ENCODE measurements at regions not wholly inside any gene's neighbourhood (a gene's known extent, or its start where the extent isn't known, plus 50 kb on each side); places are given as distances from the start of the nearest gene placed in this dataset.

GRCh38 chr20:50297498-50298376 is 107.1 kb downstream of the CEBPB start:
- no peak for DNase-seq (ENCODE audit: low read depth in 4 of 4, low spot score in 2 of 4)

DNA sequence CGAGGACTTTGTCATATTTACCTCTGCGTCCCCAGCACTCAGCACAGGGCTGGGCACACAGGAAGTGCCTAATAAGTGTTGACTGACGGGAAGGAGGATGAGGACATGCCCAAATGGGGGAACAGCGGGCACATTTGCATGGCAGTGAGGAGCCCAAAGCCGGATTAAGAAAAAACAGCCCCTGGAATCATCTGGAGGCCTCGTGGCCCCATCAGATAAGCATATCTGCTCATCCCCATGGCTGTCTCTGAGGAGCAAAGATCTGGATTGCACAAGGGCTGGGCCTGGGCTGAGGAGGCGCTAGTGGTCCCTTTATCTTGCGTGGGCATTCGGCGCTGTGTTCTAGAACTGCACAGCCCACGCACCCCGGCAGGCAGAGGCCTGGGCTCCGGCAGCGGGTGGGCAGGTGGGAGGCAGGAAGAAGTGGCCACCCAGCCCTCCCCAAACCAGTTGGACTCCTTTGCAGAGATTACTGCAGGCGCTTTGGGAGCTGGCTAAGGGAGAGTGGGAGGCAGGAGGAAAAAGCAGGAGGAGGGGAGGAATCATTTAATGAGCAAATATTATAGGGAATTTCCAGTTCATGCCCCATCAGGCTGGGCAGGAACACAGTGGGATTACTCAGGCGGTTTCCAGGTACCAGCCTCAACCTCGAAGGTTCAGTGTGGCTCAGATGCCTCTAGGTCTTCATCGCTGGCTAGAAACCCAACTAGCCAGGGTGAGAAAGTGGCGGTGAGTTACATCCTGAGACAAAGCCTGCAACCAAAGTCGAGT is 108.1 kb downstream of the CEBPB start:
- no peak for DNase-seq (ENCODE audit: low read depth in 4 of 4, low spot score in 2 of 4)

DNA sequence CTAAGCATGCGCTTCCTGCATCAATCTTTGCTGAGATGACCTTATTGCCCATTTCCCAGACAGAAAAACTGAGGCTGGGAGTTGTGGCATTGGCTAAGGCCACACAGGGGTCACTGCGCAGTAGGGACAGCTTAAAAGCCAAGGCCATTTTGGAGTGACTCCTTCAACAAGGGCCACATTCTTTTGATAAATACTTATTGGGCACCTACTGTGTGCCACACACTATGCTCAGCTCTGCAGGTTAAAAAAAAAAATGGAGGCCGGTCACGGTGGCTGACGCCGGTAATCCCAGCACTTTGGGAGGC is 108.6 kb downstream of the CEBPB start:
- no peak for DNase-seq (ENCODE audit: low read depth in 4 of 4, low spot score in 2 of 4)

DNA sequence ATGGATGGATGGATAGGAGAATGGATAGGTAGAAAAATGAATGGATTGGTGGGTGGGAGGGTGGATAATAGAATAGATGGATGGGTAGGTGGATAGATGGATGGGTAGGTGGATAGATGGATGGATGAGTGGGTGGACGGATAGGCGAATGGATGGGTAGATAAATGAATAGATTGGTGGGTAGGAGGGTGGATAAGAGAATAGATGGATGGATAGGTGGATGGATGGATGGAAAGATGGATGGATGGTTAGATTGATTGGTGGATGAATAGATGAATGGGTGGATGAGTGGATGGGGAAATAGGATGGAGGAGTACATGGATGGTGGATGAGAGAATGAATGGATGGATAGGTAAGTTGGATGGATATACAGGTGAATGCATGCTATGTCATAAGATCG is 110.5 kb downstream of the CEBPB start:
- no peak for DNase-seq (ENCODE audit: low read depth in 4 of 4, low spot score in 2 of 4)

GRCh38 chr20:50301712-50302111 is 111.1 kb downstream of the CEBPB start:
- DNase-seq (ENCODE audit: low read depth in 4 of 4, low spot score in 2 of 4) = no peak

DNA sequence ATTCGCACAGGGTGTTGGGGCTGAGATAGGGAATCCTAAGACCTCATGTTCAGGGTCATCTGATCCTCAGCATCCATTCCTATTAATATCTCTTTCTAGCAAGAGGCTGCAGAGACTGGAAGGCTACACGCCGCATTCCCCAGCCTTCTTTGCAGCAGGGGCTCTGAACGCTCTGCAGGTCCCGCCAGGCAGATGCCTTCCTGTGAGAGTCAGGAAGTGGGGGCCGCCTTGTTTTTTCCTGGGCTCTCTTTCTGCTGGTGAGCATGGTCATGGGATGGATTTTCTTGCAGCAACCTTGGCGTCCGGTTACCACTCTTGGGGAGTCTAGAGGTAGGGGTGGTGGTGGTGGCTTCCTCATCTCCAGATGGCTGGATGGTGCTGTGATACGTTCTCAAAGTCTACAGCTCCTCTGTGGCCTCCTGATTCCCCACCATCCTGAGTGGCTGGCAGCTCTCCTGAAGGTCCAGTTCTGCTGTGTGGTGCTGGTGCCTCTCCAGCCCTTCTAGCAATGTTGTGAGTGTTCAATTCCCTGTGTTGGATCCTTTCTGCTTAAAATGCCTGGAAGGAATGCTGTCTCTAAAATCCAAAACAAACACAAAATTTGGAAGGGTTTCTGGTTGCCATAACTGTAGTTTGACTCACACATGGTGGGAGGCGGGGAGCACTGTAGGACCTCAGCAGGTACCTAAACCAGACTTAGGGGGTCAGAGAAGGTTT is 111.9 kb downstream of the CEBPB start:
- DNase-seq (ENCODE audit: low read depth in 4 of 4, low spot score in 2 of 4) = no peak

- peak in 2 of 4 donors; percentile 37 to 48 for DNase-seq (ENCODE audit: low read depth in 4 of 4, low spot score in 2 of 4)
Measured at GRCh38 chr20:50303573-50304500, 113.2 kb downstream of the CEBPB start.

DNA sequence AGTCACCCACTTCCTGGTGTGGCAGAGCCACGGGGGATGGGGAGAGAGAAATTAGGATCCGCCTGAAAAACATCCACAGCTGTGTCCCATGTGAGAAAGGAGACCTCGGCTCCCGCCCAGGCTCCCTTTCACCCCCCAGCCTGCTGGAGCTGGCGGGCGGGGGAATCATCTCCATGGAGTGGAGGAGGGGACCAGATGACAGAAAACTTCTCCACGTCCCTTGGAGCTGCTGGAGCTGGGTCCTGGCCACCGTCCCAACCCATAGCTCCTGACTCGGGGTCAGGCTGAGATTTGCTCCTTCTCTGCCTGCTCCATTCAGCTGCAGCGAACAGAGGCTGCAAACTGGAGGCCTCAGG is 113.8 kb downstream of the CEBPB start:
- peak in 1 of 4 donors; percentile 61 for DNase-seq (ENCODE audit: low read depth in 4 of 4, low spot score in 2 of 4)

- no peak for DNase-seq (ENCODE audit: low read depth in 4 of 4, low spot score in 2 of 4)
Measured at GRCh38 chr20:50304923-50305635, 114.4 kb downstream of the CEBPB start.

DNA sequence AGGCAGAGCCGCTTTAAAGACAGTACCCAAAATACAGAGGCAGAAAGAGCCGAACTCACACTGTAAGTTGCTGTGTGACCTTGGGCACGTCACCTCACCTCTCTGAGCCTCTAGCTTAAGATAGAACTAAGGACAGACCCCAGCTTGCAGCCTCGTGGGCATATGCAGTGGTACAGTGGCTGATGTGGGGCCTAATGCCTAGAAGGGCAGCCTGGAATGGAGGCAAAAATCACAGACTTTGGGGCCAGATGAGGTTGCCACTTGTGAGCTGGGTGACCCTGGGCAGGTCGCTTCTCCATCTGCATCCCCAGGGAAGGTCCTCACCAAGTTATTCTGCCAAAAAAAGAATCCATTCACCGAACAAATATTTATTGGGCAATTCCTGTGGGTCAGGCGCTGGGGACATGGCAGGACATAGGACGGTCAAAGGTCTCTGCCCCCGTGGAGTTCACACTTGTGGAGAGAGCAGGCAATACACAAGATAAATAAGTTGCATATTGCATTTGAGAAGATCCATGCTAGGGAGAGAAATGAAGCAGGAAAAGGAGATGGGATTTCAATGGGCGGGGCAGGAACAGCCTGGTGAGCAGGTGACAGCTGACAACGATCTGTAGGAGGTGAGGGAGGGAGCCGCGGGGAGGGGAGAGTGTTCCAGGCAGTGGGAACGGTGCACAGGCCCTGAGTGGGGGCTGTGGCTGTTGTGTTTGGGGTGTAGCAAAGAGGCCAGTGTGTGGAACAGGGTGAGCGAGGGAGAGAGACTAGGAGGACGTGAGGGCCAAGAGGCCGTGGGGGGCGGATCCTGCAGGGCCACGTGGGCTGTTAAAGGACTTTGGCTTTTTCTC is 115.2 kb downstream of the CEBPB start:
- no peak for DNase-seq (ENCODE audit: low read depth in 4 of 4, low spot score in 2 of 4)

- no peak for DNase-seq (ENCODE audit: low read depth in 4 of 4, low spot score in 2 of 4)
Measured at GRCh38 chr20:50306478-50307423, 116.1 kb downstream of the CEBPB start.

DNA sequence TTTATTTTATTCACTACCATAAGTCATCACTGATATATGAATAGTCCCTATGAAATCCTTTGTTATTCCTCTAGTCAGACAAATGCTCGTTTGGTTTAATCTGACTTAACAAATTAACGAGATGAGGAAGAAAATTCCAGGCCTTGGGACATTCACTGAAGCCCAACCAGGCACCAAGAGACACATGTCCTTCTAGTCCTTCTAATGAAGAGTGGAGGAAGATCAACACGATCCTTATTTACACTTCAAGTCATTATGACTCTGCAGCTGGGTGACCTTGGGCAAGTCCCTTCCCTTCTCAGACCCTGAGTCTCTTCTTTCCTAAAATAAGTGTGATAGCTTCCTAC is 117.5 kb downstream of the CEBPB start:
- no peak for DNase-seq (ENCODE audit: low read depth in 4 of 4, low spot score in 2 of 4)

DNA sequence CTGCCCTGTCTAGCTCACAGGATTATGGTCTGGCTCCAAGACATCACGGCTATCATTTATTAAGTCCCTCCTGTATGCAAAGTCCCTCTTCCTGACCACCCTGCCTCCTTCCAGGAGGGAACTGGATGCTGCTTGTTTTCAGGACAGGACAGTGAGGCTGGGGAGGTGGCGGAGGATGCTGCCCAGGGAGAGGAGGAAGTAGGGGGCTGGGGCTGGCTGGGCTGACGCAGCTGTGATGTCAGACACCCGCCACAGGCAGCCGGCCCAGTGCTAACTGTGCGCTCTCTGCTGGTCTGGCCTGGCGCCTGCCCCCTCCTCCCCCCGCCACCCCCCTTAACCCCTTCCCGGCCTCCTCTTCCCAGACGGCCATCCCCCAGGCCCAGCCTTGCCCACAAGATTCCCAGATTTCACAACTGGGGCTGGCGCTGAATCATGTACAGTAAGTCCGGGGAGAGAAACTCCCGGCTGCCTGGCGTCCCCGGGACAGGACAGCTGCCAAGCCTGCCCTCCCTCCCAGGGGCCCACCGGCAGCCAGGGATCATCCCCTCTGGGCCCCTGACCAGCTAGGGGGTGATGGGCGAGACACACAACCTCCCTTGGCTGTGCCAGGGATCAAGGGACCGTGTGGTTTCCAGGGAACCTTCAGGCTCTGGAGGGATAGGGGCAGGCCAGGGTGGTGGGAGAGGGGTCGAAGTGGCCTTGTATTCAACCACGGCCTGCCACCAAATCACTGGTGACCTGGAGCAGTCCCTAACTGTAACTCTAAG is 118.1 kb downstream of the CEBPB start:
- no peak for DNase-seq (ENCODE audit: low read depth in 4 of 4, low spot score in 2 of 4)

- no peak for DNase-seq (ENCODE audit: low read depth in 4 of 4, low spot score in 2 of 4)
Measured at GRCh38 chr20:50309280-50309763, 118.7 kb downstream of the CEBPB start.

DNA sequence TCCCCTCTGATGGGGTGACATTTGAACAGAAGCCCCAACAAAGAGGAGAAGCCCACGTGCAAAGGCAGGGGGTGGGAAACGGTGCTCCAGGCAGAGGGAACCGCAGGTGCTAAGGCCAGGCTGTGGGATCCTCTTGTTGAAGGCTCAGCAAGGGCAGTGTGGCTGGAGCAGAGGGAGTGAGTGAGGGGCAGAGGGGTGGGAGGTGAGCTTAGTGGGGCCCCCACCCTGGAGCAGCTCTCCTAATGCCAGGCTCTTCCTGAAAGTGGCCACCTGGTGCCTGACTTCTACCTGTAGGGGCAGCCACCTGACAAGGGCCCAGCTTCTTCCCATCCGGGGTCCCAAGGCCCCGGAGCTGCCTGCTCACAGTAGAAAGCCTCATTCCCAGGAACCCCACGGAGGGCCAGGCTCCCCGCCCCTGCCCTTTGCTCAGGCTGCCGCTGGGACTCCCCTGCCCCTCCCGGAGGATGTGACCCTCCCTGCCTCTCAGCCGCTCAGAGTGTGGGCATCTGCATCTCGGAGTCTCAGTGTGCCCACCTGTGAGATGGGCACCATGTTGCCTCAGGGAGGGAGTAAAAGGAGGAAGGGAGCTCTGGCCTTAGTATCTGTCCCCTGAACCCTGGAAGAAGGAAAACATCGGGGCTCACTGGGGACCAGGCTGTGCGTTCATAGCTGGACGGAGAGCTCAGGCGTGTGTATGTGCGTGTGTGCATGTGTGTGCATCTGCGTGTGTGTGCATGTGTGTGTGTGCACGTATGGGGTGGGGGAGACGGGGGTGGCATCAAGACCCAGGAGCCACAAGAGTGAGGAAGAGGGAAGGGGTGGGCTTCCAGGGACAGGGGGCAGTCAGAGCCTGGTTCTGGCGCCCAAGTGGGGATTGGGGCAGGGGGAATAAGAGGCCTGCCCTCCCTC is 119.4 kb downstream of the CEBPB start:
- DNase-seq (ENCODE audit: low read depth in 4 of 4, low spot score in 2 of 4) = no peak

DNA sequence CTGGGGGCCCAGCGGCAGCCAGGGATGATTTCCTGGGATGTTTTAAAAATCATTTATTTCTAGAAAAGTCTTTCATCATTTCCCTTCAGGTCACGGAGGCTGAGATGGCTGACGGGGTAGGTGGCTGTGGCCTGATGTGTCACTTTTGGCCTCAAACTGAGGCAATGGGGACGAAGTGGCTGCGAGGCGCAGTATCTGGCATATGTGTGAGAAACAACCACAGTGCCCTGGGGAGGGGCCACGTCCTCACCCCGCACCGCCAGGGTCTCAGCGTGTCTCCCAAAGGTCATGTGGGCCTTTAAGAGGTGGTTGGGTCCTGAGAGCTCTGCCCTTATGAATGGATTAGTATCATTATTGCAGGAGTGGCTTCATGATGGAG is 120.0 kb downstream of the CEBPB start:
- DNase-seq (ENCODE audit: low read depth in 4 of 4, low spot score in 2 of 4) = no peak

All from left renal cortex interstitium (tissue), 4 donors.